T-helper 2 cell treated with Interferon-gamma antibody and Interleukin-4, amounts not matched to agents 100 ng/mL and 5 ng/mL, for 36 hours (primary cell): ENCODE measurements at regions not wholly inside any gene's neighbourhood (a gene's known extent, or its start where the extent isn't known, plus 50 kb on each side); places are given as distances from the start of the nearest gene placed in this dataset.

Experiments
- intact Hi-C: fragments of 100-400 bp; cut with micrococcal nuclease; formaldehyde crosslinking; loops from one replicate; pipeline ENCODE4 v1.15.1; 2023

- intact Hi-C loops = loop anchor here (1.0 to 2.0 kb wide), 2 partner anchors 297 to 354 kb away; no protein-coding TSS in a partner anchor
These were observed 119.6 kb downstream of the BTC start for GRCh38 chr4:74674750-74675149.

- intact Hi-C loops = loop anchor here (1.0 to 2.0 kb wide), 2 partner anchors 298 to 355 kb away; no protein-coding TSS in a partner anchor
These were observed 118.5 kb downstream of the BTC start for GRCh38 chr4:74675673-74676279.

GRCh38 chr4:74682567-74683359 is 111.6 kb downstream of the BTC start:
- intact Hi-C loops = no loop called here

GRCh38 chr4:74692972-74693371 is 101.4 kb downstream of the BTC start:
- intact Hi-C loops = no loop called here
